Mesenchymal stem cell (in vitro differentiated cells and primary cell): ENCODE measurements at regions not wholly inside any gene's neighbourhood (a gene's known extent, or its start where the extent isn't known, plus 50 kb on each side); places are given as distances from the start of the nearest gene placed in this dataset.

Source experiments
- DNase-seq: peaks from one replicate; pipeline ENCODE4 v3.0.0-alpha.2; 2013
- H2AFZ ChIP-seq: one replicate; pipeline ENCODE4 v1.6.1; 2013; ENCODE audit warnings: low read depth, mild to moderate bottlenecking, control low read depth, inconsistent platforms, low read length, moderate library complexity
- H2AK5ac ChIP-seq: 2 replicates; pipeline ENCODE4 v1.6.1; 2013; ENCODE audit warnings: low read length, moderate library complexity, mild to moderate bottlenecking, inconsistent platforms; ENCODE audit not compliant: severe bottlenecking
- H2BK120ac ChIP-seq: one replicate; pipeline ENCODE4 v1.6.1; 2013; ENCODE audit warnings: low read depth, mild to moderate bottlenecking, inconsistent platforms, low read length, moderate library complexity
- H2BK12ac ChIP-seq, 2 experiments: one replicate each; pipeline ENCODE4 v1.6.1; 2013; ENCODE audit warnings: inconsistent platforms in 2 of 2, low read length in 2 of 2, mild to moderate bottlenecking in 2 of 2, moderate library complexity in 2 of 2, control low read depth in 1 of 2
- H2BK15ac ChIP-seq: one replicate; pipeline ENCODE4 v1.6.1; 2013; ENCODE audit warnings: mild to moderate bottlenecking, low read depth, inconsistent platforms; ENCODE audit not compliant: poor library complexity, severe bottlenecking
- H2BK5ac ChIP-seq: 2 replicates; pipeline ENCODE4 v1.6.1; 2013; ENCODE audit warnings: low read depth, mild to moderate bottlenecking, low read length, control low read depth, inconsistent platforms; ENCODE audit not compliant: poor library complexity, severe bottlenecking
- H3K14ac ChIP-seq, 2 experiments: one replicate each; pipeline ENCODE4 v1.6.1; 2013; ENCODE audit warnings: inconsistent platforms in 2 of 2, low read length in 2 of 2, control low read depth in 1 of 2, mild to moderate bottlenecking in 1 of 2, moderate library complexity in 1 of 2
- H3K18ac ChIP-seq, 2 experiments: one replicate each; pipeline ENCODE4 v1.6.1; 2013; ENCODE audit warnings: inconsistent platforms in 2 of 2, low read length in 2 of 2, control low read depth in 1 of 2, low read depth in 1 of 2, mild to moderate bottlenecking in 1 of 2
- H3K23ac ChIP-seq, 2 experiments: one replicate each; pipeline ENCODE4 v1.6.1; 2013; ENCODE audit warnings: inconsistent platforms in 2 of 2, low read length in 2 of 2, mild to moderate bottlenecking in 2 of 2, moderate library complexity in 2 of 2, control low read depth in 1 of 2
- H3K27ac ChIP-seq: 2 replicates; pipeline ENCODE4 v1.5.1; 2013; ENCODE audit warnings: mild to moderate bottlenecking, moderate library complexity, low read length, control low read depth, inconsistent platforms; ENCODE audit not compliant: poor library complexity, severe bottlenecking
- H3K27me3 ChIP-seq, 2 experiments: 2 replicates each; pipeline versions ENCODE4 v1.6.1 to v1.7.0; 2013; ENCODE audit warnings: low read length in 2 of 2, mild to moderate bottlenecking in 2 of 2, moderate library complexity in 2 of 2, control low read depth in 1 of 2, inconsistent platforms in 1 of 2; ENCODE audit not compliant: control insufficient read depth in 1 of 2, insufficient read depth in 1 of 2
- H3K36me3 ChIP-seq, 2 experiments: 2 replicates each; pipeline versions ENCODE4 v1.6.1 to v1.7.0; 2013; ENCODE audit warnings: low read length in 2 of 2, control low read depth in 1 of 2, inconsistent platforms in 1 of 2, low read depth in 1 of 2, mild to moderate bottlenecking in 1 of 2; ENCODE audit not compliant: insufficient read depth in 2 of 2, control insufficient read depth in 1 of 2
- H3K4ac ChIP-seq, 2 experiments: one replicate each; pipeline ENCODE4 v1.6.1; 2013; ENCODE audit warnings: inconsistent platforms in 2 of 2, low read length in 2 of 2, mild to moderate bottlenecking in 2 of 2, moderate library complexity in 2 of 2, control low read depth in 1 of 2, low read depth in 1 of 2
- H3K4me1 ChIP-seq: 2 replicates; pipeline ENCODE4 v1.6.1; 2013; ENCODE audit warnings: low read depth, low read length, control low read depth; ENCODE audit not compliant: control insufficient read depth, insufficient read depth
- H3K4me2 ChIP-seq: 2 replicates; pipeline ENCODE4 v1.6.1; 2013; ENCODE audit warnings: low read length, mild to moderate bottlenecking, inconsistent platforms; ENCODE audit not compliant: poor library complexity, severe bottlenecking
- H3K4me3 ChIP-seq, 2 experiments: 2 replicates each; pipeline versions ENCODE4 v1.5.1 to v1.7.0; 2013; ENCODE audit warnings: low read length in 2 of 2, mild to moderate bottlenecking in 2 of 2, control low read depth in 1 of 2, low read depth in 1 of 2; ENCODE audit not compliant: insufficient read depth in 1 of 2
- H3K79me1 ChIP-seq: replicated peaks from 2 replicates; pipeline ENCODE4 v1.6.1; 2013; ENCODE audit warnings: mild to moderate bottlenecking, control low read depth, low read length, inconsistent platforms; ENCODE audit not compliant: poor library complexity, severe bottlenecking
- H3K9ac ChIP-seq: 2 replicates; pipeline ENCODE4 v1.7.0; 2013; ENCODE audit warnings: mild to moderate bottlenecking, low read length, moderate library complexity
- H3K9me3 ChIP-seq: 2 replicates; pipeline ENCODE4 v1.7.0; 2013; ENCODE audit warnings: mild to moderate bottlenecking, low read length; ENCODE audit not compliant: control insufficient read depth
- H4K8ac ChIP-seq: one replicate; pipeline ENCODE4 v1.6.1; 2013; ENCODE audit warnings: inconsistent platforms, mild to moderate bottlenecking, low read length, moderate library complexity
- H4K91ac ChIP-seq: one replicate; pipeline ENCODE4 v1.6.1; 2013; ENCODE audit warnings: mild to moderate bottlenecking, low read length, inconsistent platforms
- WGBS: methylation state at CpG from one replicate; pipeline ENCODE4 v1.1.7; 2013; ENCODE audit warnings: mixed read lengths; 5-methylcytosine and 5-hydroxymethylcytosine counted together

- no peaks in the 10 kb centered on the region for H3K79me1 ChIP-seq
- H3K27ac ChIP-seq = no peak overlapping the region
- H2BK15ac ChIP-seq = no peak overlapping the region
- no peak for DNase-seq
- H4K91ac ChIP-seq = no peak overlapping the region
- no peak overlapping the region for H2BK12ac ChIP-seq
- no peak overlapping the region for H3K9ac ChIP-seq
- H3K4me1 ChIP-seq = no peaks in the 10 kb centered on the region
- peaks cover 8% of the 10 kb centered on the region for H3K9me3 ChIP-seq
- H3K27me3 ChIP-seq = no peaks in the 10 kb centered on the region
- H3K18ac ChIP-seq = no peak overlapping the region
- 89% methylated on average over 1 of the region's 2 CpGs for WGBS
- no peak overlapping the region for H2AK5ac ChIP-seq
- H2BK5ac ChIP-seq = no peak overlapping the region
- H2BK120ac ChIP-seq = no peak overlapping the region
- H3K23ac ChIP-seq = no peak overlapping the region
- H4K8ac ChIP-seq = no peak overlapping the region
- H3K4ac ChIP-seq = no peak overlapping the region
- no peaks in the 10 kb centered on the region for H3K36me3 ChIP-seq
- H3K14ac ChIP-seq = no peak overlapping the region
- H3K4me3 ChIP-seq = no peak overlapping the region
- no peak overlapping the region for H2AFZ ChIP-seq
- H3K4me2 ChIP-seq = no peak overlapping the region
Observed at GRCh38 chr2:53559302-53559966, 208.2 kb upstream of the CHAC2 start.

- H3K4me2 ChIP-seq = no peak overlapping the region
- WGBS = no CpG with 5 or more reads among the region's 2 CpGs
- H2BK12ac ChIP-seq = no peak overlapping the region
- H3K4me1 ChIP-seq = no peaks in the 10 kb centered on the region
- no peak overlapping the region for H2AFZ ChIP-seq
- H3K27me3 ChIP-seq = no peaks in the 10 kb centered on the region
- H4K8ac ChIP-seq = no peak overlapping the region
- no peak overlapping the region for H2AK5ac ChIP-seq
- no peak overlapping the region for H3K9ac ChIP-seq
- no peak overlapping the region for H3K27ac ChIP-seq
- no peaks in the 10 kb centered on the region for H3K79me1 ChIP-seq
- H4K91ac ChIP-seq = no peak overlapping the region
- no peak overlapping the region for H2BK120ac ChIP-seq
- no peaks in the 10 kb centered on the region for H3K36me3 ChIP-seq
- H2BK15ac ChIP-seq = no peak overlapping the region
- no peak overlapping the region for H3K18ac ChIP-seq
- H2BK5ac ChIP-seq = no peak overlapping the region
- no peak overlapping the region for H3K14ac ChIP-seq
- no peak overlapping the region for H3K4me3 ChIP-seq
- H3K9me3 ChIP-seq = peaks cover 8% of the 10 kb centered on the region
- no peak overlapping the region for H3K23ac ChIP-seq
- DNase-seq = no peak
- no peak overlapping the region for H3K4ac ChIP-seq
Observed at GRCh38 chr2:53558867-53559266, 208.7 kb upstream of the CHAC2 start.

GRCh38 chr2:53549497-53549896 is 218.1 kb upstream of the CHAC2 start:
- no peak overlapping the region for H2AFZ ChIP-seq
- peaks cover 7% of the 10 kb centered on the region for H3K9me3 ChIP-seq
- no peaks in the 10 kb centered on the region for H3K36me3 ChIP-seq
- no peaks in the 10 kb centered on the region for H3K79me1 ChIP-seq
- H3K23ac ChIP-seq = no peak overlapping the region
- no peak overlapping the region for H2BK120ac ChIP-seq
- H3K4me3 ChIP-seq = no peak overlapping the region
- no peak overlapping the region for H4K8ac ChIP-seq
- 78% methylated on average over 4 of the region's 4 CpGs for WGBS
- no peak overlapping the region for H2BK15ac ChIP-seq
- no peak overlapping the region for H2AK5ac ChIP-seq
- DNase-seq = no peak
- no peak overlapping the region for H3K18ac ChIP-seq
- no peak overlapping the region for H3K27ac ChIP-seq
- no peak overlapping the region for H3K4me2 ChIP-seq
- no peak overlapping the region for H3K9ac ChIP-seq
- no peak overlapping the region for H4K91ac ChIP-seq
- H2BK5ac ChIP-seq = no peak overlapping the region
- no peak overlapping the region for H2BK12ac ChIP-seq
- H3K27me3 ChIP-seq = no peaks in the 10 kb centered on the region
- no peak overlapping the region for H3K4ac ChIP-seq
- H3K14ac ChIP-seq = no peak overlapping the region
- H3K4me1 ChIP-seq = no peaks in the 10 kb centered on the region

GRCh38 chr2:53545604-53546003 is 222.0 kb upstream of the CHAC2 start:
- no peak overlapping the region for H3K18ac ChIP-seq
- no peaks in the 10 kb centered on the region for H3K79me1 ChIP-seq
- no peak overlapping the region for H4K91ac ChIP-seq
- H2BK120ac ChIP-seq = no peak overlapping the region
- no peak for DNase-seq
- H3K4me1 ChIP-seq = no peaks in the 10 kb centered on the region
- no peak overlapping the region for H2AK5ac ChIP-seq
- no peak overlapping the region for H4K8ac ChIP-seq
- no peak overlapping the region for H3K4ac ChIP-seq
- no peak overlapping the region for H2BK15ac ChIP-seq
- no peak overlapping the region for H2BK5ac ChIP-seq
- 88% methylated on average over 4 of the region's 4 CpGs for WGBS
- no peak overlapping the region for H3K27ac ChIP-seq
- H3K23ac ChIP-seq = peak overlapping the region in 1 of 2 experiments; percentile 41
- H3K4me2 ChIP-seq = no peak overlapping the region
- no peak overlapping the region for H3K4me3 ChIP-seq
- no peak overlapping the region for H2AFZ ChIP-seq
- H3K36me3 ChIP-seq = no peaks in the 10 kb centered on the region
- H3K14ac ChIP-seq = no peak overlapping the region
- H3K27me3 ChIP-seq = no peaks in the 10 kb centered on the region
- H3K9ac ChIP-seq = no peak overlapping the region
- H2BK12ac ChIP-seq = no peak overlapping the region
- H3K9me3 ChIP-seq = peaks cover 8% of the 10 kb centered on the region
